OCI-LY1 (cell line): ENCODE measurements at regions not wholly inside any gene's neighbourhood (a gene's known extent, or its start where the extent isn't known, plus 50 kb on each side); places are given as distances from the start of the nearest gene placed in this dataset.

Source experiments
- H2AFZ ChIP-seq: fragments of 200-600 bp; sonication (generic), shearing (Covaris generic); 2 replicates; pipeline ENCODE4 v1.6.0; 2014; ENCODE audit warnings: antibody characterized with exemption, mild to moderate bottlenecking, low read length
- H3F3A ChIP-seq: fragments of 200-600 bp; sonication (generic), shearing (Covaris generic); 2 replicates; pipeline ENCODE4 v1.6.0; 2014; ENCODE audit warnings: mild to moderate bottlenecking, antibody characterized with exemption, low read length, moderate library complexity; ENCODE audit not compliant: insufficient read depth
- H3K27ac ChIP-seq: fragments of 200-600 bp; sonication (generic); 2 replicates; pipeline ENCODE4 v1.5.1; 2014; ENCODE audit warnings: low read length, mixed run types, mild to moderate bottlenecking, low read depth; ENCODE audit not compliant: poor library complexity, severe bottlenecking
- H3K27me3 ChIP-seq: fragments of 200-600 bp; sonication (generic); 2 replicates; pipeline ENCODE4 v1.6.0; 2014; ENCODE audit warnings: antibody characterized with exemption, mild to moderate bottlenecking, low read length, moderate library complexity; ENCODE audit not compliant: insufficient read depth
- H3K36me3 ChIP-seq: fragments of 200-600 bp; sonication (generic); 2 replicates; pipeline ENCODE4 v1.6.1; 2014; ENCODE audit warnings: mild to moderate bottlenecking, antibody characterized with exemption, low read length, moderate library complexity, mixed read lengths; ENCODE audit not compliant: insufficient read depth
- H3K4me1 ChIP-seq: fragments of 200-600 bp; sonication (generic); 2 replicates; pipeline ENCODE4 v1.5.1; 2014; ENCODE audit warnings: mild to moderate bottlenecking, low read length, moderate library complexity; ENCODE audit not compliant: insufficient read depth, severe bottlenecking
- H3K4me2 ChIP-seq: fragments of 200-600 bp; sonication (generic), shearing (Covaris generic); 2 replicates; pipeline ENCODE4 v1.6.1; 2014; ENCODE audit warnings: low read length
- H3K4me3 ChIP-seq: fragments of 200-600 bp; sonication (generic); 2 replicates; pipeline ENCODE4 v1.5.1; 2014; ENCODE audit warnings: low read length, low read depth, mild to moderate bottlenecking, mixed read lengths; ENCODE audit not compliant: poor library complexity, severe bottlenecking
- H3K79me2 ChIP-seq: fragments of 200-600 bp; shearing (Covaris generic); 2 replicates; pipeline ENCODE4 v1.6.1; 2016; ENCODE audit warnings: mixed run types, low read length, mixed read lengths; ENCODE audit not compliant: insufficient read depth
- H3K9ac ChIP-seq: fragments of 200-600 bp; sonication (generic), shearing (Covaris generic); 2 replicates; pipeline ENCODE4 v1.6.1; 2014; ENCODE audit warnings: mild to moderate bottlenecking, low read length, mixed read lengths
- H3K9me2 ChIP-seq: fragments of 200-600 bp; sonication (generic), shearing (Covaris generic); 2 replicates; pipeline ENCODE4 v1.6.1; 2014; ENCODE audit warnings: low read depth, mild to moderate bottlenecking, low read length, mixed read lengths
- H3K9me3 ChIP-seq: fragments of 200-600 bp; shearing (Covaris generic); 2 replicates; pipeline ENCODE4 v1.6.1; 2014; ENCODE audit warnings: low read length, mixed read lengths
- H4K20me1 ChIP-seq: fragments of 200-600 bp; sonication (generic), shearing (Covaris generic); 2 replicates; pipeline ENCODE4 v1.6.0; 2016; ENCODE audit warnings: mild to moderate bottlenecking, low read length; ENCODE audit not compliant: insufficient read depth
- CTCF ChIP-seq: fragments of 200-600 bp; sonication (generic), shearing (Covaris generic); IDR thresholded peaks from 2 replicates; pipeline ENCODE4 v1.5.1; 2017; ENCODE audit warnings: mild to moderate bottlenecking, antibody characterized with exemption, low read length, moderate library complexity, mixed read lengths
- EZH2 ChIP-seq: fragments of 200-600 bp; sonication (generic), shearing (Covaris generic); IDR thresholded peaks from 2 replicates; pipeline ENCODE4 v1.8.0; 2017; ENCODE audit warnings: borderline replicate concordance, mixed run types, mild to moderate bottlenecking, antibody characterized with exemption, low read length, moderate library complexity, mixed read lengths

- Histone ChIP-seq H3K4me3 (no peak overlapping the region), H3K79me2 (no peaks in the 10 kb centered on the region), H4K20me1 (no peaks in the 10 kb centered on the region), H2AFZ (no peak overlapping the region), H3K9me2 (no peaks in the 10 kb centered on the region), H3K9me3 (no peaks in the 10 kb centered on the region), H3K27ac (no peak overlapping the region), H3K27me3 (no peaks in the 10 kb centered on the region), H3K4me1 (no peaks in the 10 kb centered on the region), H3K9ac (no peak overlapping the region), H3K4me2 (no peak overlapping the region), H3K36me3 (no peaks in the 10 kb centered on the region), H3F3A (no peaks in the 10 kb centered on the region)
- no peak for TF ChIP-seq EZH2
- TF ChIP-seq CTCF = no peak
Observed at GRCh38 chr13:68948586-68948985, 1159.0 kb upstream of the ATXN8OS start.

- Histone ChIP-seq H3K4me2 (no peak overlapping the region), H2AFZ (no peak overlapping the region), H3K9ac (no peak overlapping the region), H3K9me3 (no peaks in the 10 kb centered on the region), H3K4me3 (no peak overlapping the region), H3K4me1 (no peaks in the 10 kb centered on the region), H3F3A (no peaks in the 10 kb centered on the region), H3K9me2 (no peaks in the 10 kb centered on the region), H3K79me2 (no peaks in the 10 kb centered on the region), H4K20me1 (no peaks in the 10 kb centered on the region), H3K36me3 (no peaks in the 10 kb centered on the region), H3K27me3 (no peaks in the 10 kb centered on the region), H3K27ac (no peak overlapping the region)
- TF ChIP-seq EZH2 = no peak
- TF ChIP-seq CTCF = no peak
Observed at GRCh38 chr13:68944272-68944671, 1163.4 kb upstream of the ATXN8OS start.

GRCh38 chr13:68940049-68940448, 1167.6 kb upstream of the ATXN8OS start:
- no peak for TF ChIP-seq CTCF
- H3K9me2 ChIP-seq = no peaks in the 10 kb centered on the region
- no peaks in the 10 kb centered on the region; the same call in 1 of the 2 replicates for H3K9me3 ChIP-seq
- no peak overlapping the region for H3K4me3 ChIP-seq
- no peak overlapping the region for H3K4me2 ChIP-seq
- no peak overlapping the region for H3K27ac ChIP-seq
- no peaks in the 10 kb centered on the region for H4K20me1 ChIP-seq
- H2AFZ ChIP-seq = no peak overlapping the region
- H3F3A ChIP-seq = no peaks in the 10 kb centered on the region
- H3K79me2 ChIP-seq = no peaks in the 10 kb centered on the region
- no peaks in the 10 kb centered on the region for H3K36me3 ChIP-seq
- no peaks in the 10 kb centered on the region for H3K4me1 ChIP-seq
- H3K9ac ChIP-seq = no peak overlapping the region
- no peaks in the 10 kb centered on the region for H3K27me3 ChIP-seq
